ENCODE measurements at regions not wholly inside any gene's neighbourhood (a gene's known extent, or its start where the extent isn't known, plus 50 kb on each side); places are given as distances from the start of the nearest gene placed in this dataset.

DNA sequence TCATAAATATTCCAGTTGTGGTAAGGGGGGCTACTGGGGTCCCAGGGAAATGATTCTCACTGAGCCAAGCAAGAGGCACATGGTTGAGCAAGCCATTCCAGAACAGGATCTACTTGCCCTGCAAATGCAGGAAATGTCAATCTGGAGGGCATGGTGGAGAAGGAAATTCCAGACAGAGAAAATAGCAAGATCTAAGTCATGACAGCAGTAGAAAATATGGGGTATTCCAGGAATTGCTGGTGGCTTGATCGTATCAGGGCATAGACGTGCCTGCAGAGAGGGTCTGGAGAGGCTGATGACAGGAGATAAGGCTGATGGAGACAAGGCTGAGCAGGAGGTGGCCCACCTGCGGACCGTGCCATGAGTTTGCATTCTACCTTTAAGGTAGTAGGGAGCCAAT lies 566.3 kb upstream of the CADM1 start:
- TF ChIP-seq, protein P1, sequence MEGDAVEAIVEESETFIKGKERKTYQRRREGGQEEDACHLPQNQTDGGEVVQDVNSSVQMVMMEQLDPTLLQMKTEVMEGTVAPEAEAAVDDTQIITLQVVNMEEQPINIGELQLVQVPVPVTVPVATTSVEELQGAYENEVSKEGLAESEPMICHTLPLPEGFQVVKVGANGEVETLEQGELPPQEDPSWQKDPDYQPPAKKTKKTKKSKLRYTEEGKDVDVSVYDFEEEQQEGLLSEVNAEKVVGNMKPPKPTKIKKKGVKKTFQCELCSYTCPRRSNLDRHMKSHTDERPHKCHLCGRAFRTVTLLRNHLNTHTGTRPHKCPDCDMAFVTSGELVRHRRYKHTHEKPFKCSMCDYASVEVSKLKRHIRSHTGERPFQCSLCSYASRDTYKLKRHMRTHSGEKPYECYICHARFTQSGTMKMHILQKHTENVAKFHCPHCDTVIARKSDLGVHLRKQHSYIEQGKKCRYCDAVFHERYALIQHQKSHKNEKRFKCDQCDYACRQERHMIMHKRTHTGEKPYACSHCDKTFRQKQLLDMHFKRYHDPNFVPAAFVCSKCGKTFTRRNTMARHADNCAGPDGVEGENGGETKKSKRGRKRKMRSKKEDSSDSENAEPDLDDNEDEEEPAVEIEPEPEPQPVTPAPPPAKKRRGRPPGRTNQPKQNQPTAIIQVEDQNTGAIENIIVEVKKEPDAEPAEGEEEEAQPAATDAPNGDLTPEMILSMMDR (IDR thresholded peaks at IDR 0.05; ENCODE audit: borderline replicate concordance, extremely low read depth, insufficient read depth): no peak
- no peak overlapping the region for H3K9ac ChIP-seq (ENCODE audit: low read length in 3 of 3)
- DNase-seq (peak in 2 of 5 donors; percentile 36 to 39), FAIRE-seq (no peak)
- H3K4me3 ChIP-seq (ENCODE audit: low read length in 3 of 3): no peak overlapping the region
- intact Hi-C loops (cut with DNase I): no loop called here
- no peak overlapping the region for H3K27ac ChIP-seq (ENCODE audit: low read depth in 2 of 2, low read length in 2 of 2)
- no peaks in the 10 kb centered on the region for H3K4me1 ChIP-seq (ENCODE audit: control insufficient read depth in 2 of 3, insufficient read depth in 2 of 3, low read depth in 1 of 3, low read length in 3 of 3)
- H3K36me3 ChIP-seq (ENCODE audit: control insufficient read depth in 2 of 3, insufficient read depth in 3 of 3, low read length in 3 of 3): no peaks in the 10 kb centered on the region
- no peaks in the 10 kb centered on the region for H3K9me3 ChIP-seq (ENCODE audit: control insufficient read depth in 2 of 3, insufficient read depth in 1 of 3, low read length in 3 of 3)
- no peaks in the 10 kb centered on the region for H3K27me3 ChIP-seq (ENCODE audit: control insufficient read depth, insufficient read depth, low read length)

DNA sequence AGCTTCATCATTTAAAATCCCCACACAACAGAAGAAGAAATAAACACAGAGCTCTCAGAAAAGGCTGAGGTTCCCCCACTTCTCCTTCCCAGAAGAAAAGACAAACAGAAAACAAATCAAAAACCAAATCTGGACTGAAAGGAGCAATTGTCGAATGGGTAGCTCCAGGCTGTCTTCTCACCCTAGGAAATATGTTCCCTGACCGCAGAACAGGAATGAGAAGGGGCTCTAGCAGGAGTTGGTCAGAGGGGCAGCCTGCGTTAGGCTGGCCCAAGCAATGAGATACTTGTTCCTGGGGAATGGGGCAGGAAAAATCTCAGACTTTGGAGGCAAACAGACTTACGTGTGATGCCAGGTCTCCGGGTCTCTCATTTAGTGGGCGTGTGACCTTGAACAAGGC lies 562.6 kb upstream of the CADM1 start:
- Histone ChIP-seq H3K27me3 (ENCODE audit: control insufficient read depth, insufficient read depth, low read length) (no peaks in the 10 kb centered on the region), H3K9me3 (ENCODE audit: control insufficient read depth in 2 of 3, insufficient read depth in 1 of 3, low read length in 3 of 3) (no peaks in the 10 kb centered on the region), H3K4me1 (ENCODE audit: control insufficient read depth in 2 of 3, insufficient read depth in 2 of 3, low read depth in 1 of 3, low read length in 3 of 3) (peaks cover 0 to 3% (median 0%) of the 10 kb centered on the region in 3 donors), H3K36me3 (ENCODE audit: control insufficient read depth in 2 of 3, insufficient read depth in 3 of 3, low read length in 3 of 3) (no peaks in the 10 kb centered on the region), H3K4me3 (ENCODE audit: low read length in 3 of 3) (no peak overlapping the region), H3K27ac (ENCODE audit: low read depth in 2 of 2, low read length in 2 of 2) (no peak overlapping the region), H3K9ac (ENCODE audit: low read length in 3 of 3) (no peak overlapping the region)
- no peak for DNase-seq
- TF ChIP-seq, protein P1 (IDR thresholded peaks at IDR 0.05; ENCODE audit: borderline replicate concordance, extremely low read depth, insufficient read depth): no peak
- intact Hi-C loops (cut with DNase I): no loop called here
- no peak for FAIRE-seq

DNA sequence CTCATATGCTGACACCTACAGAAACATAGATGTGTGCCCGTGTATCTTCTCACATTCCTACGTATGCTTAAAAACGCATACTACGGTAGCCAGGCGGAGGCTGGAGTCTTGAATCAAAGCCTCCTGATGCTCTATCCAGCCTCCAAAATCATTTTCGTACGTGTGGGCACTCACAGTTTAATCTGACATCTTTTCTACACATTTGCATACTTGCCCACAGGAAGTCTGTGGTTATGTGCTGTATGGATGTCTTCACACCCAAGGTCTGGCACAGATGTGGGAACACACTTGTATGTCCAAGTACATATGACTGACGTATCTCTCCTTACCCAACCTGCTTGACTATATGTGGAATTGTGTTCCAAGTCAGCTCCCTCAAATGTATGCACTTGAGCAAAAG lies 561.8 kb upstream of the CADM1 start:
- Histone ChIP-seq H3K4me3 (ENCODE audit: low read length in 3 of 3) (no peak overlapping the region), H3K36me3 (ENCODE audit: control insufficient read depth in 2 of 3, insufficient read depth in 3 of 3, low read length in 3 of 3) (no peaks in the 10 kb centered on the region), H3K27ac (ENCODE audit: low read depth in 2 of 2, low read length in 2 of 2) (no peak overlapping the region), H3K27me3 (ENCODE audit: control insufficient read depth, insufficient read depth, low read length) (no peaks in the 10 kb centered on the region), H3K4me1 (ENCODE audit: control insufficient read depth in 2 of 3, insufficient read depth in 2 of 3, low read depth in 1 of 3, low read length in 3 of 3) (peaks cover 0 to 3% (median 0%) of the 10 kb centered on the region in 3 donors), H3K9me3 (ENCODE audit: control insufficient read depth in 2 of 3, insufficient read depth in 1 of 3, low read length in 3 of 3) (no peaks in the 10 kb centered on the region), H3K9ac (ENCODE audit: low read length in 3 of 3) (no peak overlapping the region)
- intact Hi-C loops (cut with DNase I): no loop called here
- FAIRE-seq (no peak), DNase-seq (no peak)
- TF ChIP-seq, protein P1 (IDR thresholded peaks at IDR 0.05; ENCODE audit: borderline replicate concordance, extremely low read depth, insufficient read depth): no peak
